T-helper 9 cell (primary cell): ENCODE measurements at regions not wholly inside any gene's neighbourhood (a gene's known extent, or its start where the extent isn't known, plus 50 kb on each side); places are given as distances from the start of the nearest gene placed in this dataset.
"Not testable (repeated sequence)": the region's sequence is repeated elsewhere in the genome, so short reads cannot be mapped to it uniquely, and the experiment has no call there.

Experiments used
- DNase-seq: peaks from one replicate; pipeline ENCODE4 v3.0.0-alpha.2; 2020

DNA sequence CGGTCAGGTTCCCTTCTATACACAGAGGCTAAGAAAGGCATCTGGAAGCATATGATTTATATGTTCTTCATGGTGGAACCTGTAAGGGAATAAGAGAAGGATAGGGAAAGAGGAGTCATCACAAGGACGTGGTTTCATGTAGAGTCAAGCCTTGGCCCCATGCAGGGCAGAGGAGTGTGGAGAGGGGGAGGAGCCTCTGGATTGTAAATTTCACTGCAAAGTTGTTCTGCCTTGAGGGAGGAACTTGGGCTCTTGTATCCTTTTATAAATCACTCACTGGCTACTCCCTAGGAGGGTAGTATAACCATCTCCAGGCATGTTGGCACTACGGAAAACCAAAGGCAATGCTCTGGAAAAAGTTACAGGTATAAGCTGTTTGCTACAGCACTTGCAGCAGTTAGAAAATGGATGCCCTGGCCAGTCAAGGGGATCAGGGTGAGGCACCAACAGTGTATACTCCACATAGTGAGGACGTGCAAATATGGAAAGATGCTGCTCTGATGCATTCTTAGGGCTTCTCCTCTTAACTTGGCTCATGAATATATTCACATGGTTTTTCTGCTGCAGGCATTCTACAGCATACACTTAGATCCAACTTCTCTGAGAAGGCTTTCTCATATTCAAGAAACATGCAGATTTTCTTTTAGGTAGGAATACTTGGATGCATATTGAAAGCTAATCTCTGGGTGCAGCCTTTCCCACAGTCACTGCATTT lies 60.3 kb upstream of the ZNF81 start:
- DNase-seq: no peak

DNA sequence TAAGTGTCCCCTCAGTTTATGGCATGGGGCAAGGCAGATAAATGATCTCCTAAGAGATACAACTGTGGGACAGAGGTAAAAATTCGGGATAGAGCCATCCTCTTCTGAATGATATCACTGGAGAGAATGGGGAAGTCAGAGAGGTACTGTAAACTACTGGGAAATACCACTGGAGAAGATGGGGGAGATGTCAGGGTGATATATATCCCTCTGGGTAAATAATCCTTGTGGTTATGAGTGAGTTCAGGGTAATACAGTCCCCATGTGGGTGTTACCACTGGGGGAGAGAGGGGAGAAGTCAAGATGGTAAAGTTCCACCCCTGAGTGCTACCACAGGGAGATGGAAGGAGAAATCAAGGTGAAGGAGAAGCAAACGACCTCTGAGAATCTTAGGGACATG lies 63.9 kb upstream of the ZNF81 start:
- no peak for DNase-seq

DNA sequence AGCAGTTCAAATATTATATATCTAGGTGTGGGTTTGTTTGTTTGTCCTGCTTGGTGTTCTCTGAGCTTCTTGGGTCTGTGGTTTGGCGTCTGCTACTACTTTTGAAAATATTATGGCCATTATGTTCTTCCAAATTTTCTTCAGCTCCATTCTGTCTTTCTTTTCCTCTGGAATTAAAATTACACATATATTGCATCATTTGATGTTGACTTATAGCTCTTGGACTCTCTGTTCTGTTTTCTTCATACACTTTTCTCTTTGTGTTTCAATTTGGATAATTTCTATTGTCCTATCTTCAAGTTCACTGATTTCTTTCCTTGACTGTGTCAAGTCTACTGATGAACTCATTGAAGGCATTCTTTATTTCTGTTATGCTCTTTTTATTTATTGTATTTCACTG lies 65.2 kb upstream of the ZNF81 start:
- DNase-seq: no peak

DNA sequence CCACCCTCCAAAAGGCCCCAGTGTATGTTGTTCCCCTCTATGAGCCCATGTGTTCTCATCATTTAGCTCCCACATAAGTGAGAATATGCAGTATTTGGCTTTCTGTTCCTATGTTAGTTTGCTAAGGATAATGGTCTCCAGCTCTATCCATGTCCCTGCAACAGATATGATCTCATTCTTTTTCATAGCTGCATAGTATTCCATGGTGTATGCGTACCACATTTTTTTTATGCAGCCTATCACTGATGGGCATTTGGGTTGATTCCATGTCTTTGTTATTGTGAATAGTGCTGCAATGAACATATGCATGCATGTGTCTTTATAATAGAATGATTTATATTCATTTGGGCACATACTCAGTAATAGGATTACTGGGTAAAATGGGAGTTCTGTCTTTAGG lies 73.9 kb upstream of the ZNF81 start:
- not testable (repeated sequence) for DNase-seq

DNA sequence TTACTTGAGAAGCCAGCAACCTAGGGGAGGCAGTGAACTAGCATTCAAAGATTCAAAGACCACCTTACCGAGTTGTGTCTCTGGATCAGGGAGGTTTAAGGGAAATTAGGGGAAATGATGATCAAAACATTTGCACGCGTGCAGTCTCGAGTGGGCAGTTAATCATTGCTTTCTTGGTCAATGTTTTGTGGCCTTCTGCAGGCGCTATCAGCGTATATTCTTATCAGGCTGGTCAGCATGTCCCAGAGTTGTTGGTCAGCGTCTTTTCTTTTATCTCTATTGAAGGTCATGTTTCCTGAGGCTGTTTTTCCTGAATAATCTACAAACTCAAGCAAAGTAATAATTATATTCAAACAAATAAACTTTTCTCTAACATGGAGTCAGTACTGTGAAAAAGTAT lies 84.0 kb upstream of the ZNF81 start:
- no peak for DNase-seq

DNA sequence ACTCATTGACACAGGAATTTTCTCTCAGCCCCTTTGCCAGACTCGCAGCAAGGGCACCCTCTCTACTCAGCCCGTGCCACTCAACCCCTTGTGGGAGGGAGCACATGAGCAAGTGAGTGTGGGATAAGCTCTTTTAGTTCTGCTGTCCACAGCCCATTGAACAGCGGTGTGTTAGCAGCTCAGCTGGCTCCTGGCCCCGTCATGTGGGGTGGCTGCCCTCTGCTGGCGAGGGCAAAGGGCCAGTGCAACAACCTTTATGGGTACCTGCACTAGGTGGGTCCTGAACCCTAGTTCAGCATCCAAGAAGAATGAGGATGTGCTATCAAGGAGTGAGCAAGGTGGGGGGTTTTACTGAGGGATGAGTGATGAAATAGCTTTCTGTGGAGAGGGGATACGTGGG lies 85.0 kb upstream of the ZNF81 start:
- peak; percentile 1 for DNase-seq

DNA sequence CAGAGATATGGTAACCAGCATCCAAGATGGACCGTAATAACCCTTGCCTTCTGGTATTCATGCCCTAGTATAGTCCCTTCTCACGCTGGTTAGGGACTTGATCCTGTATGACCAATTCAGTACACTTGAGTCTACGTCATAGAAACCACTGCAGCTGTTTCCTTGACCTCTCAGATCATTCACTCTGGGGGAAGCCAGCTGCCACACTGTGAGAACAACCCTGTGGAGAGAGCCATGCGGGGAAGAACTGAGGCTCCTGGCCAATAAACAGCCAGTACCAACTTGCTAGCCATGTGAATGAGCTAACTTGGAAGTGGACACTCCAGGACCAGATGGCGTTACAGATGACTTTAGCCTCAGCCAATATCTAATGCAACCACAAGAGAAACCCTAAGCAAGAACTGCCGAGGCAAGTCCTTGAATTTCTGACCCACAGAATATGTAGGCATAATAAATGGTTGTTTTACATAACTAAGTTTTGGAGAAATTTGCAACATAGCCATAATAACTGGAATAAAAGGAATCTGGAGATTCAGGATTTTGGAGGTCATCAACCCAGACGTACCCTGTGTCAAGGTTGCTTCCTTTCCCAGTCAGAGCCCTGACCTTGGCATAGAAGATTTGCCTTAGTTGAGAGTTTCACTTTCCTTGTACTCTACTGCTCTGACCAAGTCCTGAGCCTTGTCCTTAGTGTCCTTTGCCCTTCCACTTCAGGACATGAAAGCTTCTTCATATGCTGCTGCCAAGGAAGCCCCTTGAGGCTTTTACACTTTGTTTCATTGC lies 87.3 kb upstream of the ZNF81 start:
- no peak for DNase-seq

DNA sequence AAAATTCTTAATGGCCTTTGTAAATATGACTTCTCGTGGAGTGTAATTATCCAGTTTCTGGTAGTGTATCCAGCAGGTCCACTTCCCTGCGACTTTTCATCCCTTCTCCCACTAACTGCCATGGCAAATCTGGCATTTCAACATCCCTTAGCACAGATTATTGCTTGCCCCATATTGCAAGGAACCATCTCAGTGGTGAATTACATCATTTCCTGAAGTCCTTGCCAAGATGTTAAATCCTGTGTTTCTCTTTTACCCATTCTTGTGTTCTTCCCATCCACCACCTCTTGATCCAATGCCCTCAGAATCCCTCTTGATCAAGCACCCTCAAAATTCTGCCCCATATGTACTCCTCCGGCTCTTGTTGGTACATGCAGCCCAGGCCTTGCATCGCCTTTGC lies 88.1 kb upstream of the ZNF81 start:
- no peak for DNase-seq

DNA sequence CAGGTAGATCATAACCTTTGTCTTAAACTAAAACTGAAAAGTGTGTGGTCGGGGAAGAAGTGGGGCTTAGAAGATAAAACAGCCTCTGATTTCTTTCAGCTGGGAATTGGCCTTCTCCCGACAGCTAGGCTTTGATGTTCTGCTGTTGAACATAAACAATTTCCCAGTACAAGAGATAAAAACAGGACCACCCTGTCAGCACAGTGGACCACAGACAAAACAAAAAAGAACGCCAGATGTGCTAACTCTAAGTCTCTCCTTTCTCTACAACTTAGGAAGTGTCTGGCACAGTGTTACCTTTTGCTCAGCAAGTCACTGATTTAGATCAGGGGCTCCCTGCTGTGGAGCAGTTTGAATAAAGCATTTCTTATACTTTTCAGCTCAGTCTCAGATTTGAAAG lies 87.5 kb upstream of the UXT start:
- no peak for DNase-seq

DNA sequence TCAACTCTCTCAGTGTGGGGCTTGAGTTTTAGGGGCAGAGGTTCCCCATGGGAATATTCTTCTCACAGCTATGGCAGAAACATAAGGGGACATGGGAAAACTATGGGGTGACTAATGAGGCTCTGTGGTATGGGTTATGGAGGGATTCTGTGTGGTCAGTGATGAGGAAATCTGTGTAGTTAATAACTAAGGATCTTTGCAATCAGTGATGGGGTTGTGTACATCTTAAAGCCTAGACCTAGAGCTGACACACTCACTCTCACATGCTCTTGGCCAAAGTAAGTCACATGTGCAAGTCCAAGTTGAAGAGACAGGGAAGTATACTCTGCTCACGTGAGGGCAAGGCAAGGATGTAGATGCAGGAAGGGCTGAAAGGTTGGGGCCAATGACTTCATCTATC lies 86.4 kb upstream of the UXT start:
- no peak for DNase-seq

DNA sequence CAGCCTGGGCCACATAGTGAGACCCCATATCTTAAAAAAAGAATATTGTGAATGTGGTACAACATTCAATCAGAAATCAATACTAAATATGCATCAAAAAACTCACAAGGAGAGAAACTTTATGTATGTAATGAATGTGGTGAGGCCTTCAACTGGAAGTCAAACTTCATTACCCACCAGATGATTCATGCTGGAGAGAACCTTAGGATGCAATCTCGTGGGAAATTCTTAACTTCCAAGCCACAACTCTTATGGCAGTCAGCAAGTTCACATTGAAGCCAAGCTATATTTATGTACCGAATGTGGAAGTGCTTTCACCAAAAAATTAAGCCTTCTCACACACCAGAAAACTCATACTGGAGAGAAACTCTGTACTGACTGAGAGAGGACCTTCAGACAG lies 84.5 kb upstream of the UXT start:
- no peak for DNase-seq

DNA sequence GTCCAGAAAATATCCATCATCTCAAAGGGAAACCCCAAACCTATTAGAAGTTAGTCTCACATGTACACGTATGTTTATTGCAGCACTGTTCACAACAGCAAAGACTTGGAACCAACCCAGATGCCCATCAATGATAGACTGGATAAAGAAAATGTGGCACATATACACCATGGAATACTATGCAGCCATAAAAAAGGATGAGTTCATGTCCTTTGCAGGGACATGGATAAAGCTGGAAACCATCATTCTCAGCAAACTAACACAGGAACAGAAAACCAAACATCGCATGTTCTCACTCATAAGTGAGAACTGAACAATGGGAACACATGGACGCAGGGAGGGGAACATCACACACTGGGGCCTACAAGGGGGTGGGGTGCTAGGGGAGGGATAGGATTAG lies 79.9 kb upstream of the UXT start:
- not testable (repeated sequence) for DNase-seq

DNA sequence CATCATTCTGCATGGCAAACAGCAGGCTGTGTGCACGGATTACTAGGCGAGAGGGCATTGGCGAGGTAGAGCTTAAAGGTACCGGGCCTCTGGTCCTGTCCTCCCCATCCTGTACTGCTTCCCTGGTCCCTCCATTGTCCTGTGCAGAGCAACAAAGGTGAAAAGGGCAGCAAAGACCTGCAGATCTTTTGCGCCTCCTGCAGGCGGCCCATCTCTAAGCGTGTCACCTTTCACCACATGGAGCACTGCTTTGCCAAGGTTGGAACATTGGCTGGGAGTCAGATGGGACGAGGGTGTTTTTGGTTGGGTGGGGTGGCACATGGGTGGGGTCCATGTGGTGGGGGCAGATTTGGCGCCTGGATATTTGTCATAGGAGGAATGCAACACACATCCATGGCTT lies 64.7 kb upstream of the UXT start:
- DNase-seq: no peak

DNA sequence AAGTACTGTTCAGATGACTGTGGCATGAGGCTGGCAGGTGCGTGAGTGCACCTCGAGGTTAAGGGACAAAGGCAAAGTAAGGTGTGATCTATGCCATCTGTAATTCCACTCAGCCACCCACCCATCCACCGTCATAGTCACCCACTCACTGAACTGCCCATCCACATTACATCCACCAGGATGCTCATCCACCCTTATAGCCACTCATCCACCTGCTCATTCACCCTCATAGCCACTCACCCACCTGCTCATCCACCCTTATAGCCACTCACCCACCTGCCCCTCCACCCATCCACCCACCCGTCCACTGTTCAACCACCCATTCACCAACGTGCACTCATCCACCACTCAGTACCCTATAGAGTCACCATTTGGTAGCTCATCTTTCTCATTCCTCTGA lies 64.1 kb upstream of the UXT start:
- DNase-seq: no peak

DNA sequence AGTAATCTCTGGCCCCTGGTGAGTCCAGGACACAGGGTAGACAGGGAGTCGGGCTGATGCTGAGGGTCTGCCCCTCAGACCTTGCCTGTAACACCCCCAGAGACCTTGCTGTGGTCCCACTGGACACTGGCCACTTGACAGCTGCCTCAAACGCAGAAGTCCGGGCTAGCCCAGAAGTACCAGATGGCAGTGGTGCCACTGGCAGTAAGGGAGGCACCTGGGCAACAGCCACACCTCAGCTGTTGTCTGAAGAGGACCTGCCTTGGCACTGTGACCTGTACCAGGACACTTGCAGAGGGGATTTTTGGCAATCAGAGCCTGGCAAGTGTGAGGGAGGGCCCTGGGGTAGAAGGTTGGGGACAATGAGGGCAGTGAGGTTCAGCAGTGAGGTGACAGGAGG lies 63.3 kb upstream of the UXT start:
- DNase-seq: no peak

DNA sequence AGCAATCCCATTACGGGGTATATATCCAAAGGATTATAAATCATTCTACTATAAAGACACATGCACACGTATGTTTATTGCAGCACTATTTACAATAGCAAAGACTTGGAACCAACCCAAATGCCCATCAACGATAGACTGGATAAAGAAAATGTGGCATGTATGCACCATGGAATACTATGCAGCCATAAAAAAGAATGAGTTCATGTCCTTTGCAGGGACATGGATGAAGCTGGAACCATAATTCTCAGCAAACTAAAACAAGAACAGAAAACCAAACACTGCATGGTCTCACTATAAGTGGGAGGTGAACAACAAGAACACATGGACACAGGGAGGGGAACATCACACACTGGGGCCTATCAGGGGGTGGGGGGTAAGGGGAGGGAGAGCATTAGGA lies 56.1 kb upstream of the UXT start:
- not testable (repeated sequence) for DNase-seq

DNA sequence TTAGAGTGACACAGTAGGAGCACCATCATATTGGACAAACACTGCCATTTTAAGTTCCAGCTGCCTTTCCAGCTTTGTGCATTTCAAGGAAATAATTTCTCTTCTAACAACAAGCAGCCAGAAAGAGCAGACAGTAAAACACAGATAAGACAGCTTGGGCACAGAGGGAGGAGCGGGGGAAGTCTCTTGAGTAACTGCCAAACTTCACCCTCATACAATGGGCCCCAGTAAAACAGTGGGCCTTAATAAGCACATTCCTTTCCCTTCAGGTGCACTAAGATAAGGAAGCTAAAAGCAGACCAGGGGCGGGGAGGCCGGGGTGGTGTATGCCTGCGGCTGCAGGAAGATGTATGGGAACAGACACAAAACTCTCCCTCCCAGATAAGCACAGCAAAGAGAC lies 53.7 kb upstream of the UXT start:
- DNase-seq: not testable (repeated sequence)

DNA sequence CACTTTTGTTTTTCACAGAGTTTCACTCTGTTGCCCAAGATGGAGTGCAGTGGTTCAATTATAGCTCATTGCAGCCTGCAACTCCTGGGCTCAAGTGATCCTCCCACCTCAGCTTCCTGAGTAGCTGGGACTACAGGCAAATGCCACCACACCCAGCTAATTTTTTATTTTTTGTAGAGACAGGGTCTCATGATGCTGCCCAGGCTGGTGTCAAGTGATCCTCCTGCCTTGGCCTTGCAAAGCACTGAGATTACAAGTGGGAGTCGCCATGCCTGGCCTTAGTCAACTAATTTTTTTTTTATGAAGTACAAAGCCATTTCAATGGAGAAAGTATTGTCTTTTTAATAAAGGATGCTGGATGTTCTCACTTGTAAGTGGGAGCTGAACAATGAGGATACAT lies 51.3 kb upstream of the UXT start:
- no peak for DNase-seq
